WTC11 (cell line): ENCODE measurements at regions not wholly inside any gene's neighbourhood (a gene's known extent, or its start where the extent isn't known, plus 50 kb on each side); places are given as distances from the start of the nearest gene placed in this dataset.

Experiments
- ATF2 ChIP-seq: sonication (generic); formaldehyde crosslinking; IDR thresholded peaks from 2 replicates; pipeline ENCODE4 v1.8.1; 2022; ENCODE audit warnings: low read depth, missing genetic modification reagents, borderline replicate concordance
- FOXK1 ChIP-seq: sonication (generic); formaldehyde crosslinking; IDR thresholded peaks from 2 replicates; pipeline ENCODE4 v1.8.0; 2022; ENCODE audit warnings: mild to moderate bottlenecking, moderate library complexity, missing genetic modification reagents
- KAT7 ChIP-seq: sonication (generic); formaldehyde crosslinking; IDR thresholded peaks from 2 replicates; pipeline ENCODE4 v1.8.1; 2023; ENCODE audit warnings: missing genetic modification reagents, mild to moderate bottlenecking, borderline replicate concordance
- PREB ChIP-seq: sonication (generic); formaldehyde crosslinking; IDR thresholded peaks from 2 replicates; pipeline ENCODE4 v1.8.1; 2022; ENCODE audit warnings: mild to moderate bottlenecking, missing genetic modification reagents, moderate library complexity, borderline replicate concordance
- SP1 ChIP-seq: sonication (generic); formaldehyde crosslinking; conservative IDR thresholded peaks from 2 replicates; pipeline ENCODE4 v1.8.1; 2022; ENCODE audit warnings: missing genetic modification reagents
- ZNF219 ChIP-seq: sonication (generic); formaldehyde crosslinking; IDR thresholded peaks from 2 replicates; pipeline ENCODE4 v1.8.0; 2023; ENCODE audit warnings: missing genetic modification reagents, mild to moderate bottlenecking, borderline replicate concordance
- ZNF416 ChIP-seq: fragments of 250-450 bp; sonication (Bioruptor Pico); IDR thresholded peaks from 2 replicates; pipeline ENCODE4 v1.9.0; 2021; ENCODE audit warnings: mild to moderate bottlenecking, inconsistent platforms
- TF ChIP-seq, protein P1 (sequence below): fragments of 200-600 bp; IDR thresholded peaks from 2 replicates; pipeline ENCODE4 v1.8.0; 2022; ENCODE audit warnings: antibody characterized with exemption
- TF ChIP-seq, protein P2 (sequence below): sonication (generic); formaldehyde crosslinking; IDR thresholded peaks from 2 replicates; pipeline ENCODE4 v1.8.1; 2023; ENCODE audit warnings: mild to moderate bottlenecking, missing genetic modification reagents, moderate library complexity
- TF ChIP-seq, protein P3 (sequence below): sonication (generic); formaldehyde crosslinking; IDR thresholded peaks from 2 replicates; pipeline ENCODE4 v1.8.0; 2022; ENCODE audit warnings: mild to moderate bottlenecking, missing genetic modification reagents

- TF ChIP-seq, protein P1, sequence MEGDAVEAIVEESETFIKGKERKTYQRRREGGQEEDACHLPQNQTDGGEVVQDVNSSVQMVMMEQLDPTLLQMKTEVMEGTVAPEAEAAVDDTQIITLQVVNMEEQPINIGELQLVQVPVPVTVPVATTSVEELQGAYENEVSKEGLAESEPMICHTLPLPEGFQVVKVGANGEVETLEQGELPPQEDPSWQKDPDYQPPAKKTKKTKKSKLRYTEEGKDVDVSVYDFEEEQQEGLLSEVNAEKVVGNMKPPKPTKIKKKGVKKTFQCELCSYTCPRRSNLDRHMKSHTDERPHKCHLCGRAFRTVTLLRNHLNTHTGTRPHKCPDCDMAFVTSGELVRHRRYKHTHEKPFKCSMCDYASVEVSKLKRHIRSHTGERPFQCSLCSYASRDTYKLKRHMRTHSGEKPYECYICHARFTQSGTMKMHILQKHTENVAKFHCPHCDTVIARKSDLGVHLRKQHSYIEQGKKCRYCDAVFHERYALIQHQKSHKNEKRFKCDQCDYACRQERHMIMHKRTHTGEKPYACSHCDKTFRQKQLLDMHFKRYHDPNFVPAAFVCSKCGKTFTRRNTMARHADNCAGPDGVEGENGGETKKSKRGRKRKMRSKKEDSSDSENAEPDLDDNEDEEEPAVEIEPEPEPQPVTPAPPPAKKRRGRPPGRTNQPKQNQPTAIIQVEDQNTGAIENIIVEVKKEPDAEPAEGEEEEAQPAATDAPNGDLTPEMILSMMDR: no peak
- no peak for TF ChIP-seq ZNF416 (CRISPR knock-in tag)
- TF ChIP-seq ZNF219: no peak
- TF ChIP-seq, protein P2, sequence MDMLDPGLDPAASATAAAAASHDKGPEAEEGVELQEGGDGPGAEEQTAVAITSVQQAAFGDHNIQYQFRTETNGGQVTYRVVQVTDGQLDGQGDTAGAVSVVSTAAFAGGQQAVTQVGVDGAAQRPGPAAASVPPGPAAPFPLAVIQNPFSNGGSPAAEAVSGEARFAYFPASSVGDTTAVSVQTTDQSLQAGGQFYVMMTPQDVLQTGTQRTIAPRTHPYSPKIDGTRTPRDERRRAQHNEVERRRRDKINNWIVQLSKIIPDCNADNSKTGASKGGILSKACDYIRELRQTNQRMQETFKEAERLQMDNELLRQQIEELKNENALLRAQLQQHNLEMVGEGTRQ (CRISPR knock-in tag): no peak
- no peak for TF ChIP-seq PREB (CRISPR knock-in tag)
- no peak for TF ChIP-seq KAT7
- TF ChIP-seq, protein P3, sequence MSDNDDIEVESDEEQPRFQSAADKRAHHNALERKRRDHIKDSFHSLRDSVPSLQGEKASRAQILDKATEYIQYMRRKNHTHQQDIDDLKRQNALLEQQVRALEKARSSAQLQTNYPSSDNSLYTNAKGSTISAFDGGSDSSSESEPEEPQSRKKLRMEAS (CRISPR knock-in tag): no peak
- no peak for TF ChIP-seq ATF2 (CRISPR knock-in tag)
- TF ChIP-seq FOXK1 (CRISPR knock-in tag): no peak
- TF ChIP-seq SP1 (CRISPR knock-in tag): no peak
Measured at GRCh38 chr2:19623488-19623887, 265.1 kb upstream of the OSR1 start.
